GM12872 (cell line): ENCODE measurements at regions not wholly inside any gene's neighbourhood (a gene's known extent, or its start where the extent isn't known, plus 50 kb on each side); places are given as distances from the start of the nearest gene placed in this dataset.

ENCODE experiments used
- CTCF ChIP-seq: IDR thresholded peaks from 3 replicates; pipeline ENCODE4 v1.5.1; 2011; ENCODE audit warnings: low read depth, mild to moderate bottlenecking, low read length, moderate library complexity; ENCODE audit not compliant: insufficient read depth

GRCh38 chr3:81255463-81255862 is 506.0 kb downstream of the GBE1 start:
- no peak for TF ChIP-seq CTCF

DNA sequence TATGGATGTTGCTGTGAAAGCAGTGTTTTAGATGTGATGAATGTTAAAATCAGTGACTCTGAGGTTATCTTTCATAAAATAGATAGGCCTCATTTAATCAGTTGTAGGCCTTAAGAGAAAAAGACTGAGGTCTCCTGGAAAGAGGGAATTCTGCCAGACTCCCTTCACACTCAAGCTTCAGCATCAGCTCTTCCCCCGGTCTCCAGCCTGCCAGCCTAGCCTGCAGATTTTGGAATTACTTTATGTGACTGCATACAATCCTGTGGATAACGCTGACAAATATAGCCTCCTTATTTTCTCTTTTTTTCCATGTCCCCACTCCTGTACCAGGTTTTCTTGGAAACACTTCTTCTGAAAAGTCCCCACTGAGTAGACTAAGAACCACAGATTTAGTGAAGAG is 510.3 kb downstream of the GBE1 start:
- no peak for TF ChIP-seq CTCF

DNA sequence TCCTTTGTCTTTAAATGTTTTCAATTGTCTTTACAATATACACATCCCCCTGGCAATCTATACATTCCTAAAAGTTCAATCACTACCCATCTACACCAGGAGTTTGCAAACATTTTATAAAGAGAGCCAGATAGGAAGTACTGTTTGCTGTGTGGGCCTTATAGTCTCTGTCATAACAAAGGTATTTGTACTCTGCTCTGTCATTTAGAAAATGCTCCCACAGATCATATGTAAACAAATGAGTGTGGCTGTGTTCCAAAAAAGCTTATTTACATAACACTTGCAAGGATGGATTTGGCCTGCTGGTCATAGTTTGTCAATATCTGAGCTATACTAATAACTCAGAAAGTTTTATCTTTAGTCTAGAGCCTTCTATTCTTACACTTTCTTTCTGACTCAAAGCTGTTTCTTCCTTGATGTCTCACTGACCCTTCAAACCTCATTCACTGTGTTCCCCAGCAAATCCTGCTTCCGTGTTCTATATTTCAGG is 511.9 kb downstream of the GBE1 start:
- TF ChIP-seq CTCF, result no peak

- TF ChIP-seq CTCF, result no peak
Observed at GRCh38 chr3:81245501-81245900, 515.9 kb downstream of the GBE1 start.

GRCh38 chr3:81245043-81245442 is 516.4 kb downstream of the GBE1 start:
- no peak for TF ChIP-seq CTCF

GRCh38 chr3:81244231-81244630 is 517.2 kb downstream of the GBE1 start:
- TF ChIP-seq CTCF, result no peak

- peak; percentile 36; the same call in 2 of the 3 replicates for TF ChIP-seq CTCF
Observed at GRCh38 chr3:81242871-81243270, 518.6 kb downstream of the GBE1 start.

DNA sequence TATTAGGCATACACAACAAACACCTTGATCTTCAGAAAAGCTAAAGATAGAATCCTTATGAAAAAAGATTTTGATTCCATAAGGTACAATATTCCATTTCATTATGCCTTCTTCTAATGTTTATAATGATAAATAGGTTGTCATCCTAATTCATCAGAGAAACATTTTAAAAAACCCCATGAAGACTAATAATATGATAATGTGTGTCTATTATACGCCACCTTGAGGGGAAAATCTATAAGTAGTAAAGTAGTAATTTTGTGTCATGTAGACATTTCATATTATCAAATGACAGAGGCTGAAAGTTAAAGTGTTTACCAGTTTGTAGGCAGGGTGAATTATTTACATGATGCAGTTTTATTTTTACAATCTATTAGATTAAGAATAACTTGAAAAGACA is 524.3 kb downstream of the GBE1 start:
- TF ChIP-seq CTCF, result no peak
